ELR (cell line): ENCODE measurements at regions not wholly inside any gene's neighbourhood (a gene's known extent, or its start where the extent isn't known, plus 50 kb on each side); places are given as distances from the start of the nearest gene placed in this dataset.
"Not testable (repeated sequence)": the region's sequence is repeated elsewhere in the genome, so short reads cannot be mapped to it uniquely, and the experiment has no call there.

Source experiments
- DNase-seq: peaks from one replicate; pipeline ENCODE4 v3.0.0-alpha.2; 2015; ENCODE audit warnings: low read depth

GRCh38 chr12:87332987-87333726 lies 696.0 kb downstream of the C12orf50 start:
- no peak for DNase-seq

- DNase-seq, result not testable (repeated sequence)
These were observed 699.1 kb downstream of the C12orf50 start for GRCh38 chr12:87330071-87330555.

- no peak for DNase-seq
These were observed 699.9 kb downstream of the C12orf50 start for GRCh38 chr12:87329076-87329863.

- DNase-seq, result peak; percentile 56
These were observed 705.8 kb downstream of the C12orf50 start for GRCh38 chr12:87323369-87323768.

GRCh38 chr12:87320724-87321123 lies 708.5 kb downstream of the C12orf50 start:
- DNase-seq, result no peak

- DNase-seq, result peak; percentile 35
These were observed 711.9 kb downstream of the C12orf50 start for GRCh38 chr12:87317302-87317701.

- no peak for DNase-seq
These were observed 718.0 kb downstream of the C12orf50 start for GRCh38 chr12:87311206-87311605.

- no peak for DNase-seq
These were observed 719.1 kb downstream of the C12orf50 start for GRCh38 chr12:87310126-87310525.

- DNase-seq, result no peak
These were observed 723.7 kb downstream of the C12orf50 start for GRCh38 chr12:87305481-87305880.

GRCh38 chr12:87304406-87304805 lies 724.8 kb downstream of the C12orf50 start:
- DNase-seq, result no peak

- DNase-seq, result no peak
These were observed 725.7 kb downstream of the C12orf50 start for GRCh38 chr12:87303396-87304012.

GRCh38 chr12:87302126-87302745 lies 727.0 kb downstream of the C12orf50 start:
- no peak for DNase-seq

GRCh38 chr12:87290505-87290904 lies 738.7 kb downstream of the C12orf50 start:
- DNase-seq, result no peak

GRCh38 chr12:87283886-87284285 lies 745.3 kb downstream of the C12orf50 start:
- DNase-seq, result no peak

- no peak for DNase-seq
These were observed 746.1 kb downstream of the C12orf50 start for GRCh38 chr12:87283111-87283510.

GRCh38 chr12:87280893-87281292 lies 748.3 kb downstream of the C12orf50 start:
- peak; percentile 32 for DNase-seq

- DNase-seq, result no peak
These were observed 748.8 kb downstream of the C12orf50 start for GRCh38 chr12:87280356-87280755.

- DNase-seq, result peak; percentile 62
These were observed 754.5 kb downstream of the C12orf50 start for GRCh38 chr12:87274594-87275245.

GRCh38 chr12:87272851-87273250 lies 756.4 kb downstream of the C12orf50 start:
- no peak for DNase-seq

- peak; percentile 47 for DNase-seq
These were observed 758.3 kb downstream of the C12orf50 start for GRCh38 chr12:87270919-87271318.

- DNase-seq, result peak; percentile 29
These were observed 762.9 kb downstream of the C12orf50 start for GRCh38 chr12:87266305-87266704.

GRCh38 chr12:87259391-87259790 lies 769.8 kb downstream of the C12orf50 start:
- DNase-seq, result peak; percentile 24
